Tibial nerve (tissue), 4 donors: ENCODE measurements at regions not wholly inside any gene's neighbourhood (a gene's known extent, or its start where the extent isn't known, plus 50 kb on each side); places are given as distances from the start of the nearest gene placed in this dataset.

Experiments
- DNase-seq, 2 donors: peaks; one replicate each; pipeline ENCODE4 v3.0.0-alpha.2; 2019; ENCODE audit warnings: low spot score in 2 of 2
- H3K27ac ChIP-seq, 4 donors: fragments of 200-600 bp; sonication (generic) in 3 of 4; one replicate each; pipeline ENCODE4 v1.5.1; 2017 to 2019; ENCODE audit warnings: mild to moderate bottlenecking in 1 of 4
- H3K27me3 ChIP-seq, 2 donors: fragments of 200-600 bp; sonication (generic) in 1 of 2; one replicate each; pipeline versions ENCODE4 v1.5.1 to v1.6.0; 2017 to 2019
- H3K36me3 ChIP-seq, 3 donors: fragments of 200-600 bp; sonication (generic); one replicate each; pipeline ENCODE4 v1.5.1; 2018 to 2019
- H3K4me1 ChIP-seq, 4 donors: fragments of 200-600 bp; sonication (generic) in 3 of 4; one replicate each; pipeline ENCODE4 v1.5.1; 2017 to 2019
- H3K4me3 ChIP-seq, 4 donors: fragments of 200-600 bp; sonication (generic) in 3 of 4; one replicate each; pipeline ENCODE4 v1.5.1; 2017 to 2019; ENCODE audit warnings: mild to moderate bottlenecking in 1 of 4, moderate library complexity in 1 of 4
- H3K9me3 ChIP-seq, 4 donors: fragments of 200-600 bp; sonication (generic) in 3 of 4; one replicate each; pipeline ENCODE4 v1.5.1; 2017 to 2019
- CTCF ChIP-seq, 5 experiments: fragments of 200-600 bp in 3 of 5; fragments of 450-650 bp in 2 of 5; sonication (generic) in 3 of 5; IDR thresholded peaks; one replicate each; pipeline ENCODE4 v1.5.1; 2016 to 2019; ENCODE audit warnings: antibody characterized with exemption in 5 of 5, mild to moderate bottlenecking in 3 of 5, moderate library complexity in 2 of 5
- EP300 ChIP-seq, 2 donors: sonication (generic); formaldehyde crosslinking; IDR thresholded peaks; one replicate each; pipeline ENCODE4 v1.6.1; 2017; ENCODE audit warnings: antibody characterized with exemption in 2 of 2, mild to moderate bottlenecking in 1 of 2
- POLR2A ChIP-seq, 2 donors: fragments of 450-650 bp; IDR thresholded peaks; one replicate each; pipeline ENCODE4 v1.6.1; 2017; ENCODE audit warnings: antibody characterized with exemption in 2 of 2, mild to moderate bottlenecking in 2 of 2, moderate library complexity in 2 of 2
- WGBS, 2 donors: methylation state at CpG; one replicate each; pipeline ENCODE4 v1.1.5; 2018; 5-methylcytosine and 5-hydroxymethylcytosine counted together

GRCh38 chr9:38316166-38316780 is 76.2 kb upstream of the ALDH1B1 start:
- Histone ChIP-seq H3K36me3 (no peaks in the 10 kb centered on the region), H3K27me3 (peaks cover 0 to 9% of the 10 kb centered on the region in 2 donors)
- 88 to 95% methylated on average over 6 of the region's 6 CpGs for WGBS, 2 donors

GRCh38 chr9:38315085-38315595 is 77.4 kb upstream of the ALDH1B1 start:
- Histone ChIP-seq H3K4me3 (no peak overlapping the region), H3K27me3 (peaks cover 0 to 9% of the 10 kb centered on the region in 2 donors), H3K4me1 (no peaks in the 10 kb centered on the region), H3K36me3 (no peaks in the 10 kb centered on the region), H3K27ac (no peak overlapping the region), H3K9me3 (no peaks in the 10 kb centered on the region)
- 71 to 79% methylated on average over 9 of the region's 9 CpGs for WGBS, 2 donors
- DNase-seq = no peak
- no peak for TF ChIP-seq EP300 (IDR thresholded peaks at IDR 0.05)
- TF ChIP-seq CTCF (IDR thresholded peaks at IDR 0.05) = no peak
- TF ChIP-seq POLR2A (IDR thresholded peaks at IDR 0.05) = no peak

More at GRCh38 chr9:38316166-38316780, 76.2 kb upstream of the ALDH1B1 start:
- H3K4me1 ChIP-seq = no peaks in the 10 kb centered on the region
- H3K9me3 ChIP-seq = no peaks in the 10 kb centered on the region
- no peak overlapping the region for H3K4me3 ChIP-seq
- TF ChIP-seq CTCF (IDR thresholded peaks at IDR 0.05) (no peak), POLR2A (IDR thresholded peaks at IDR 0.05) (no peak), EP300 (IDR thresholded peaks at IDR 0.05) (no peak)
- H3K27ac ChIP-seq = no peak overlapping the region
- DNase-seq = no peak

- no peaks in the 10 kb centered on the region for H3K36me3 ChIP-seq
- no peak for DNase-seq
- no peaks in the 10 kb centered on the region for H3K9me3 ChIP-seq
- WGBS, 2 donors = 41 to 44% methylated on average over 6 of the region's 6 CpGs
- TF ChIP-seq POLR2A (IDR thresholded peaks at IDR 0.05) (no peak), CTCF (IDR thresholded peaks at IDR 0.05) (no peak), EP300 (IDR thresholded peaks at IDR 0.05) (no peak)
- no peak overlapping the region for H3K27ac ChIP-seq
- no peak overlapping the region for H3K4me3 ChIP-seq
- peaks cover 0 to 9% of the 10 kb centered on the region in 2 donors for H3K27me3 ChIP-seq
- peaks cover 0 to 4% (median 0%) of the 10 kb centered on the region in 4 donors for H3K4me1 ChIP-seq
Measured at GRCh38 chr9:38313421-38313820, 79.1 kb upstream of the ALDH1B1 start.

- Histone ChIP-seq H3K4me1 (peaks cover 0 to 4% (median 0%) of the 10 kb centered on the region in 4 donors), H3K27ac (no peak overlapping the region), H3K9me3 (no peaks in the 10 kb centered on the region), H3K27me3 (peaks cover 0 to 9% of the 10 kb centered on the region in 2 donors), H3K4me3 (no peak overlapping the region), H3K36me3 (no peaks in the 10 kb centered on the region)
- 87 to 91% methylated on average over 4 of the region's 4 CpGs for WGBS, 2 donors
- DNase-seq = no peak
- TF ChIP-seq POLR2A (IDR thresholded peaks at IDR 0.05) = no peak
- no peak for TF ChIP-seq CTCF (IDR thresholded peaks at IDR 0.05)
- TF ChIP-seq EP300 (IDR thresholded peaks at IDR 0.05) = no peak
Measured at GRCh38 chr9:38312406-38312805, 80.1 kb upstream of the ALDH1B1 start.

DNA sequence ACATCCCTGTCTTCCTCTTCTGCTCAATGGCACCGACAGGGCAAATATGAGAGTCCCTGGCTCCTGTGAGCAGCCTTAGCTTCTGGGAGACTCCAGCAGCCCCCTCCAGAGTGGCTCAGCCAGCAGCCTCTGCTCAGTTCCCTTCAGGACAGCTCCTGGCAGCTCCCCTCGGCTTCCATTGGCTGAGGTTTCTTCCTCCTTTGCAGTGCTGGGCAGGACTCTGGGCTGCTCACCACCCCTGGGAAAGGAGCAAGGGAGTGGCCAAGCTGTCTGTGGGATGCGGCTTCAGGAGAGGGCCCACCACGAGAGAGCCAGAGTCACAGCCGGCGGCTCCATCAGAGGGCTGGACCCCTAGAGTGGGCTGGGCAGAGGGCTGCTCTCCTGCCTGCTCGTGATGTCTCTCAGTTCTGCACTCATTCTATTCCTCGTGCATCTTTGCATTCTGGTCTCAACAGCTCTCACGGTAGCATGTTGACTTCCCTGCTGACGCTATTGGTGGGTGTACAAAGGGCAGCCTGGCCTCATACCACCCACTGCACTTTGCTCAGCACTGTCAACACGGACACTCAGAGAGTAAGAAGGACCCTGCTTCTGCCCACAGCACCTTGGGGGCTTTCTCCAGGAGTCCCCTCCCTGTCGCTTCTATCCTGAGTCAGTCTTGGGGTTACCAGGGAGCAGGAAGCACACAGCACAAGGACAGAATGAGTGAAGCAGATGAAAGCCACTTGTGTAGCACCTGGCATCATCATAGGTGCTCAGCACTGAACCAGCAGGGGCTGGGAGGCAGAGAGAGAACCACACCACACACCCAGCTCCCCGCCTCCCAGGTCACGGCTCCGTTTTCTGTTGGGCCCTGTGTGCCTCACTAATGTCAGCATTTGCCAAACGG is 80.9 kb upstream of the ALDH1B1 start:
- no peak overlapping the region for H3K4me3 ChIP-seq

More for the DNA sequence above, 80.9 kb upstream of the ALDH1B1 start:
- WGBS, 2 donors = 42 to 60% methylated on average over 11 to 16 of the region's 16 CpGs
- Histone ChIP-seq H3K9me3 (no peaks in the 10 kb centered on the region), H3K4me1 (peaks cover 0 to 4% (median 0%) of the 10 kb centered on the region in 4 donors), H3K27ac (no peak overlapping the region), H3K36me3 (no peaks in the 10 kb centered on the region), H3K27me3 (peaks cover 0 to 9% of the 10 kb centered on the region in 2 donors)
- TF ChIP-seq CTCF (IDR thresholded peaks at IDR 0.05) (no peak), EP300 (IDR thresholded peaks at IDR 0.05) (no peak), POLR2A (IDR thresholded peaks at IDR 0.05) (no peak)
- DNase-seq = no peak
